Ureter (tissue), 1 donor: ENCODE measurements at regions not wholly inside any gene's neighbourhood (a gene's known extent, or its start where the extent isn't known, plus 50 kb on each side); places are given as distances from the start of the nearest gene placed in this dataset.
"Not testable (repeated sequence)": the region's sequence is repeated elsewhere in the genome, so short reads cannot be mapped to it uniquely, and the experiment has no call there.

ENCODE experiments used
- DNase-seq: peaks from one replicate; pipeline ENCODE4 v3.0.0-alpha.2; 2020; ENCODE audit warnings: low spot score
- donor health status: DM: yes; HTN: yes; CAD: no.

DNA sequence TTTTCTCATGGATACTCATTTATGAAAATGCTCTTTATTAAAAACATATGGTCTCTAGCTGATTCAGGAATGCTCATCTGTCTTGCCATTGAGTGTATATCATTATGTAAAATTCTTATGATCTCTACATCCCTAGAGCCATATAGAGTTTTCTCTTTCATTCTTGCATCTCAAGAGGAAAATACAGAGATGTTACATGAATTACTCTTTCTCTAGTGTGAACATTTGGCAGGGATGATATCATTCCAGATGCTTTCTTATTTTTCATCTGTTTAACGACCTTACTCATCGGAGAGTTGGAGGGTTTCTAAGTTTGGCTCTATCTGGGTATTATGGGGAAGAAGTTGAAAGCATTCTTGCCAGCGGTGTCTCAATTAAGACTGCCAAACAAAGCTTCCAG is 202.9 kb upstream of the SLC7A11 start:
- no peak for DNase-seq

DNA sequence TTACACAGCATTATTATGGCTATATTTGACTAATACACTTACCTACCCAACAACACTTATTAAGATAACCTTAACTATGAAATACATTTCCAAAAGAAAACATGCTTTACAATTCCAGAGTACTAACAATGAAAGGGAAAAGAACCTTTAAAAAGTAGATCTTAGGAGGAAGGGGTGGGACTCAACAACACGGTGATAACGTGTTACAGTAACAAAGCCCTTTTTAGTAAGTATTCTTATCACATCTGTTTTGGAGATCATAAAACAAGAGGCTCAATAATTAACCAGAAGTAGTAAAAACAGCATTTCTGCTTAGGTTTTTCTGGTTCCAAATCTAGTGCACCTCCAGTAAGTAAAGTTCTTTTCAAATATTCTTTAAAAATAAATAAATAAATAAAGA is 202.1 kb upstream of the SLC7A11 start:
- no peak for DNase-seq

DNA sequence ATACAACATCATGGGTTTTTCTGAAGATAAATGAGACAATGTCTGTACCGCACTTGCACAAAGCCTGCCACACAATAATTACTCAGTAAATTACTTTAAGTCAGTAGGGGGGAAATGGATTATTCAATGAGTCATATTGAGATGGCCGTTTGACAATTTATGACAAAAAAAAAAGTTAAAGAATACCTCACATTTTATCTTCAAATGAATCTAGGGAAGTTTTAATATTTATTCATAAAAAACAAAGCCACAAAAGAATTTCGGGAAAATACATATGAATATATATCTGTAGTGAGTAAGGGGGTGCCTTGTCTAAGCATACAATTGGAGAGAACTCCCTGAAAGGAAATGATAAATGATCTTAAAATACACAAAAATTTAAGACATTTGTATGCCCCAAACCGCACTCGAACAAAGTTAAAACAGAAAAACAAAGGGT is 197.0 kb upstream of the SLC7A11 start:
- DNase-seq, result no peak

DNA sequence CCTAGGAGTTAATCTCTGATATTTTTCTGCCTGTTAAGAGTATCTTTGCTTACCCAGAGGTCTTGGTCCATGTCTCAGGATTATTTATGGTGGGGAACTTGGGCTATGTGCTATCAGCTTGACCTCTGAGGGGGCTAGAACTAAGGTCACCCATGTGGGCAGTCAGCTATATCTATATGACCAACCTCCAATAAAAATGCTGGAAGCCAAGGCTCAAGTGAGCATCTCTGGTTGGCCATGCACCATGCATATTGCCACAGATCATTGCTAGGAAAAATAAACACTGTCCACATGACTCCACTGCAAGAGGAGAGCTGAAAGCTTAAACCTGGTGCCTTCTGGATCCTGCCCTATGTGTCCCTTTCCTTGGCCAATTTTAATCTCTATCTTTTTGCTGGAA is 196.5 kb upstream of the SLC7A11 start:
- DNase-seq, result no peak

DNA sequence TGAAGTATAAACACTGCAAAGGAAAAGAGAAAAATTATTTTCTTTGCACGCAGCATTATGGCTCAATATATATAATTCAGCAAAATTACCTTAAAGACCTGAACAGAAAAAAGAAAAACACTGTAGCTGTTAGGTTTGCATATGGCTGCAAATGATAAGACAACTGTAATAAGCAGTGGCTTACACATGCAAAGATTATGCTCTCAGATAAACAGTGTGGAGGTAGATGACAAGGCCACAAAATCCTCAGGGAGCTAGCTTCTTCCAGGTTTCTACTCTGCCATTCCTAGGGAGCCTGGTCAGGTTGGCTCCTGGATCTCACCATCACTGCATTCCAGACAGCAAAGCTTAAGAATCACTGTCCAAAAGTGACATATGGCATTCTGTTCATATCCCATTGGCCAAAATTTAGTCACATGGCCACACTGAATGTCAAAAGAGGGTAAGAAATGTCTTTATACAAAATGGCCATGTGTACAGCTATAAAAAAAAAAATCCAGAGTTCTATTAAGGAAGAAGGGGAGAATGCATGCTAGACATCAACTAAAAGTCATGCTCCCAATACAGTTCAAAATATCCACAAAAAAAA is 195.2 kb upstream of the SLC7A11 start:
- no peak for DNase-seq

DNA sequence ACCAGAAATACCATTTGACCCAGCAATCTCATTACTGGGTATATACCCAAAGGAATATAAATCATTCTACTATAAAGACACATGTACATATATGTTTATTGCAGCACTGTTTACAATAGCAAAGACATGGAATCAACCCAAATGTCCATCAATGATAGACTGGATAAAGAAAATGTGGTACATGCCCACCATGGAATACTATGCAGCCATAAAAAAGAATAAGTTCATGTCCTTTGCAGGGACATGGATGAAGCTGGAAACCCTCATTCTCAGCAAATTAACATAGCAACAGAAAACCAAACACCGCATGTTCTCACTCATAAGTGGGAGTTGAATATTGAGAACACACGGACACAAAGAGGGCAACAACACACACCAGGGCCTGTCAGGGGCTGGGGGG is 193.6 kb upstream of the SLC7A11 start:
- not testable (repeated sequence) for DNase-seq

DNA sequence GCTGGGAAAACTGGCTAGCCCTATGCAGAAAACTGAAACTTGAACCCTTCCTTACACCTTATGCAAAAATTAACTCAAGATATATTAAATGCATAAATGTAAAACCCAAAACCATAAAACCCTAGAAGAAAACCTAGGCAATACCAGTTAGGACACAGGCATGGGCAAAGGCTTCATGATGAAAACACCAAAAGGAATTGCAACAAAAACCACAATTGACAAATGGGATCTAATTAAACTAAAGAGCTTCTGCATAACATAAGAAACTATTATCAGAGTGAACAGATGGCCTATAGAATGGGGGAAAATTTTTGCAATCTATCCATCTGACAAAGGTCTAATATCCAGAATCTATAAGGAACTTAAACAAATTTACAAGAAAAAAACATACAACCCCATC is 192.9 kb upstream of the SLC7A11 start:
- DNase-seq, result not testable (repeated sequence)

DNA sequence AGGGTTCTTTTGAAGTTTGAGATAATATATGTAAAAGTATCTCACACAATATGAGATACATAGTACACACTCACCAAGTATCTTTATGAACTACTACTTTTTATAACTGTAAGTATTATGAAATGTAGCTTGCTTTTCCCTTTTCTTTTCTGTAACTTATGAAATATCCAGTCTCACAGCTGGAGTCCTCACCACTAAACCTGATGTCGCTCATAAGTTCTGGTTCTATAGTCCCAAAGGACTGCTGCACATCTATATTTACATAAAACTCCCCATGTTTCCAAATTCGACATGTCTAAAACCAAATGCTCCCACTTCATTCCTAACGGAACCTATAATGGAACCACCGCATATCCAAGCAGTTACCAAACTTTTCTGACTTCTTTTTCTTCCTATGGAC is 186.5 kb upstream of the SLC7A11 start:
- DNase-seq, result no peak

DNA sequence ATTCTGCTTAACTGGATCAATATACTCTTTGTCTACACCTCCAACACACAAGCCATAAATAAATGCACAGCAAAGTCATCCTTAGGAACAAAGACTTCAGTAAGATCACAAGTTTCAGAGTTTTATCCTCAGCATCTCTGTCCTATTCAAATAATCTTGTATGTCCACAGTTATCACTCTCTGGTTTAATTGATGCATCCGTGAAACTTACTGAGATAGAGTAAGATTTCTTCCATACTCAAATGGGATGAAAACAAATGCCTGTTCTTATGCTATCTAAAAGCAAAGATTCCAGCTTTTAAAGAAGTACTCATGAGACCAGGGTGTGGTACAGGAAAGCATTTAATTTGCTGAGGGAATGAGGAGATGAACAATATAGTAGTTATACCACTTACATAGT is 184.6 kb upstream of the SLC7A11 start:
- no peak for DNase-seq

DNA sequence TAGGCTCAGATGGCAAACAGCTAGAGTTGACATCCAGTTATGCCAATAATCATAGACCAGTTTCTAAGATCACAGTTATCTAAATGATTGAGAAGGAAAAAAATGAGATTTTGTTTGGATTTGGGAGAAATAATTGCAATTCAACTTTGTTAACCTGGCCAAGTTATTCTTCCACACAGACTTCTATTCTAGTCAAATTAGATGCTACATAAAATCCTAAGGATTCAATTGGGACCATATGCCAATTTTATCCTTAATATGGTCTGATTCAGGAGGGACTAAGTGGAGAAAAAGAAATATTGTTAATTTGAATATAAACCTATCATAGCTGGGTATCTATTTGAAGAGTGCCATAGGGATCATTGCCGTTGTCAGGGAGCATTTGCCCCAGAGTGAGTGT is 178.3 kb upstream of the SLC7A11 start:
- DNase-seq, result no peak

DNA sequence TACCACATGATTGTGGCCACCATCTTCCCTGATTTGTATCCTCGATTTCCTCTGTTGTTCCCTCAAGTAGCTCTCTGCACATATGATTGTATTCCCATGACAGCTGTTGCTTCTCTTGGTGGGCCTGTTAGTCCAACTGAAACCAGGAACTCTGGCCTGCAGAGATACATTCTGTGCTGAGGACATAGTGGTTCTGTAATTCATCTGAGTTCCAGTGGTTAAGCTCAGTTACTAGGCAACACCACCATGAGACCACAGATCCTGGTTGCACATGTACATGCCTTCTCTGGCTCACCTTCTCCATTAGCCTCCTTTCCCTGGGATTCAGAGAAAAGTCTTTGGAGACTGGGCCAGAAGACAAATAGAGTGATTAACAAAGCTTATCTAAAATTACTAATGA is 172.1 kb upstream of the SLC7A11 start:
- DNase-seq, result no peak

DNA sequence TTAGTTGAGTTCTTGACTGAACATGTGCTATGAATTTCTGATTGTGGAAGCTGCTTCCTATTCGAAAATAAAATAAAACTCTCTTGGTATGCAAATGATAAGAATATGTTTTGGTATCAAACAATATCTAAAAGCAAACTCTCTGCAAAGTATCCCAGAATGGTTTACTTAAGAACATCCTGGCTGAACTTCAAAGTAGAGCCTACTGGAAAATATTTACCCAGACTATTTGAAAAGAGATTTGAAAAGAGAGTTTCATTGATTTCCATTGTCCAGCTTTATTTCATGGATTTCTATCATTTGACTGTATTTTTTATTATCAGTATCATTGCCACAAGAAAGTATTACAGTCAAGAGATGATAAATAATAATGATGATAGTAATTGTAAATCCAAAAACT is 171.1 kb upstream of the SLC7A11 start:
- no peak for DNase-seq

DNA sequence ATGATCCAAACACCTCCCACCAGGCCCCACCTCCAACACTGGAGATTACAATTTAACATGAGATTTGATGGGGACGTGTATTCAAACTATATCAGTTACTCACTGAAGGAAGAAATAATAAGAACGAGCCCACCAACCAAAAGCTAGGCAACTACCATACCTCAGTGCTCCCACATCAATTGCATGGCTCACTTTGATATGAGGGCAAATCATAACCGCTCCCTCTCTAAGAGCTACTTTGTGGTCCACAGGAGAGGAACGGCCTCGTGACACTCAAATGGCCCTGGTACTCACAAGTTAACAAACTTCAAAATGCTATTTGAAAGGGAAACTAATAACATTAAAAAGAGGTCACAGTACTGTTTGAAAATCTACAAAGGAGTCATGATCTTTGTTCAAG is 170.7 kb upstream of the SLC7A11 start:
- DNase-seq, result no peak

DNA sequence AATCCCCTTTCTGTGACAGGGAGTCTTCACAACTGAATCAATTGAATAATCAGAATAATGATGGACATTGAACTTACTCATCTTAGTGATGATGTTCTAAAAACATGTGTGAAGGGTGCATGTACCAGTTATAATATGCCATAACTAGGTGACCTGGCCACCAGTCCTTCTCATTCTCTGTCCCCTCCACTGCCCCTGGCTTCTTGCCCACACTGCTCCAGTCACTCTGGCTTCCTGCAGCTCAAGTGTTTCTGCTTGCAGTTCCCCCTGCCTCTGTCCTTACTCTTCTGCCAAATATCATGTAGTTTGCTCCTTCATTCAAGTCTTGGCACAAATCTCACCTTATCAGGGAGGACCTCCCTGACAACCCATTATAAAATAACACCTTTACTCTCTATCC is 168.1 kb upstream of the SLC7A11 start:
- no peak for DNase-seq

DNA sequence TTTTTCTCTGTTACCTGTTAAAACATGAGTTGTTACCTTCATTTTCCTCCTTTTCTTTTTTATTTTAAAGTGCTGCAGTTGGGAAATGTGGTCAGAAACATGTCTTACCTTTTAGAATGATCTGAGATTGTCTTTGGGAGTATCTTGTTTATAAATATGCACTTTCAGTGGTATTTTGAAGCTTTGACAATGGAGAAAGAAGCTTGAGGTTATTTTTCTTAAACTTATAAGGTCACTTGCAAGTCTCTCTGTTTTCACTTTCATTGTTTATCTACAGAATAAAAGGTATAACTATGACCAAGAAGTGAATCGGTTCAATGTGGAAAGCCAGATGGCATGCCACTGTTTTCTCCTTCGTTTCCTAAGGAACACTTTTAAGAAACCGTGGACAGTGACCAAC is 167.5 kb upstream of the SLC7A11 start:
- DNase-seq, result no peak

DNA sequence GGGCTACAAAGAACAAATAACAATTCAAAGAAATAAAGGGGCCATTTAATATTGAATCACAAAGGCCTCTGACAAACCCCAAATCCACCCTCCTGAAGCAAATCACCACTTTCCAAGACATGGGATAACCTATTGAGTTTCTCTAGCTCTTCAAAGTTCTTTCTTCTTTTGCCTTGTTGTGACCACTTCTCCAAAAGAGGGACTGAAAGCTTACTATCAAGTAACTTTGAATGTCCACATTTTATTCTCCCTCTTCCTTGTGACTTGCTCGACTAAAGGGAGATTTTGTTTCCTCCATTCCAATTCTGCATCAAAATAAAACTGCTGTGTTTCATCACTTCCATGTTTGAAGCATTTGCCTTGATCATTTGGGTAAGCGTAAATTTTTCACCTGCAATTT is 166.6 kb upstream of the SLC7A11 start:
- no peak for DNase-seq

DNA sequence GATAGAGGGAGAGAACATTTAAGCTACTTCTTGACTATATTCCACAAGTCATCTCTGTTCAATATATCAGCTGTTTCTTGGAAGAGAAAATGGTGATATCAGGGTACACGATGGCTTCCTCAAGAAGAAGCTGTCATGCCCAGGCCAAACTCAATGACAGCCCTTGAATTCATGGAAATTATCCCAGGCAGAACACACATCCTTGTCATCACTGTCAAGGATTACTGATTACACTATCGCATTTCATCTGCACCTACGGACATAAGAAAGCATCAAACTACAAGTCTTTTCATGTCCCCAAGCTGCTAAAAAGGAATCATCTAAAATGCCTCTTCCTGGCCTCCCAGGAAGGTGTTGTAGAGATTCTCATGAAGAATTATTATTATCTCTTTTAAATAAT is 165.2 kb upstream of the SLC7A11 start:
- DNase-seq, result no peak

DNA sequence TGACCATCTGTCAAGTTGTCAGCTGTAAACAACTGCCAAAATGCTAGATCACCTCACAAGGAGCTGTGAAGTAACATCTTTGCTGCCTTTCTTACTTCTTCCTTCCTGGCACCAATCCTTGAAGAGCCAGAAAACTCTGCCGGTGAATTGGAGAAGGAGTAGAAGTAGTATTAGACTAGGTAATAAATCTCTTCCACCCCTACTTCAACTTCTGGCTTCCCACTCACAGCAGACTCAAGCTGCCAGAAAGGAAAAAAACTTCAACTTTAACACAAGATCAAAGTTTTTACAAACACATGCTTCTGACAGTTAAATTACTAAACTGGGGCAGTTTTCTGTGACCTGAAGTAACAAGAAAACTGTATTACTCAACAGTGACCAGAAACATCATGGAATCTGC is 164.7 kb upstream of the SLC7A11 start:
- no peak for DNase-seq

DNA sequence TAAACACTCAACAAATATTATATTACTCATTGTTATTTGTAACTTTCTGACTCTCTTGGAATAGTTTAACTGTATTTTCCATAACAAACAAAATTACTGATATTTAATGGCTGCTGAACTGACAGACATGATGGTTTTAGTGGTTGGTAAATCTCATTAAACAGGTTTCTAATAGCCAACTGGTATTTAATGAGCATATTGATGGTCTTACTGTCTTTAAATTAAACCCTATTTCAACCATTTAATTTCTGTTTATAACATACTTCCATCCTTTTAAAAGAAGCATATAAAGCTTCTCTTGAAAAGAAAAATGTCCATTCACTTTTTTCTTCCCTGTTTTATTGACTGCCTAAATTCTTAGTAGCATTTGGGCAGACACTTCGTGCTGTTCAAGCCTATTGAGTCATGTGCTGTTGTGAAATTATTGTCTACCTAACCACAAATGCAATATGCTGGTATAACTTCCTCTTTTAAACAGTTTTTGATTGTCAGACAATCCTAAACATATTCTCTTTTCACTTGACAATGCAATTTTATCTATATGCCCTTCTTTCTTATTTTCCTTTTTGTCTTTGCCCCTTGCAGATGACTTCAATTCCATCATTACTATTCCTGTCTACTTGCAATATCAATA is 163.9 kb upstream of the SLC7A11 start:
- no peak for DNase-seq

DNA sequence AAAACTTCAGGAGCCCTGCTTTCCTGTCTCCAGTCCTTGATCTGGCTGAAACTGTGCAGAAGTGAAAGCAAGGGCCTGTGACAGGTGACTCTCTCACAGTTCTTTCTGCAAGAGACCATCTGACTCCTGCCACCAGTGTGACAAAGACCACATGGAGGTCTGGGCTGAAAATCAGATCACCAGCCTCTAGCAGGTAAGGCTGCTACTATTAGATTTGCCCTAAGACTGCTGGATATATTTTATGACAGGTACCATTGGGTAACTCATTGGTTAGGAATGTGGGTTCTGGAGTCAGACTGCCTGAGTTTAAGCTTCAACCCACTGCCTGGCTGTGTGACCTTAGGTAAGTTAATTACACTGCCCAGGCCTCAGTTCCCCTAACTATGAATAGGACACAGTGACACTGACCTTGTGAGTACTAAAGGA is 163.3 kb upstream of the SLC7A11 start:
- DNase-seq, result no peak

DNA sequence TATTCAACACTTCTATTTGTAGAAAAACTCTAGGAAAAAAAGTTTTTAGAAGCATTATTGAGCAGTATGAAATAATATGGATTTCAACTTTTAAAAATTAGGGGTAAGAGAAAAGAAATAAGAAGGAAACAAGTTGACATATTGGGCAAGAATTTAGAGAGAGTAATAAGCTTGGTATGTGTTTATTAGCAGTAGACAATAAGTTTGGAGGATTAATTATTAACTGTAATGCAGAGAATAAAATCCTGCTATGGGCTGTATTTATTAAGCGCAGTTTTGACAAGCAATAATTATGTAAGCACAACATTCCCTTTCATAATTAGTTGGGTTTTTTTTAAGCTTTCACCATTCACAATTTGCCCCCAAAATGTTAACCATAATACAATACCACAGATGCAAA is 162.7 kb upstream of the SLC7A11 start:
- no peak for DNase-seq

DNA sequence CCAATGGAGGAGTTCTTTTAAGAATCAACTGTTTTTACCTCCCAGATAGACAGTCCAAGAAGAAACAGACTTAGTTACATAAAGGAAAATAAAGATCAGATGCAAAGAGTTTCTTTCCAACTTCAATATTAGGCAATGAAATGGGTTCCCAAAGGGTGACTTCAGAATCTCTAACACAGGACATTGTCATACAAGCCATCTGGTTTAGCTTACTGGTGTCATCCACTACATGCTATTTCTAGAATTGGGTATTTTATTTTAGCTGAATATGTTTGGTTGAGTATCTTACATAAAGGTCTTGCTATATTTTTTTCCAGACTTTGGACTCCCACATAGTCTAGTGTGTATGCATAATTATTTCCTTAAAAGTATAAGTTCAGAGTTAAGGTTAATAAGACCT is 162.1 kb upstream of the SLC7A11 start:
- no peak for DNase-seq

DNA sequence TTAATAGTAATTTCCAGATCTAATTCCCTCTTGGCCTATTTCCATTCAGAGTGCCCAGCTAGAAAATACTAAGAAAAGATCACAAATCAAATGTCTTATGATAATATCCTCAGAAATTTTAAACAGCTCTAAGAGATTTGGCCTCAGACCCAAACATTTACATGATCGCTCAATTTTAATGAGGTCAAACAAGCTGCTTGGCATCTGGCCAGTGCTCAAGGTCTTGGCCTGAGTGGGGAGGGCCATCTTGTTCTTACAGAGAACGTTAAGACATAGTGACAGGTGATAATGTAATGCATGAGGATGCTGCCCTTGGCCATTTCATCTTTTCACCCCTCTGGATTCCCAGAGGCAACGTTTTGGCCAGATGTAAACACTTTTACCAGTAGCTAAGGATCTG is 159.2 kb upstream of the SLC7A11 start:
- DNase-seq, result peak; percentile 45

DNA sequence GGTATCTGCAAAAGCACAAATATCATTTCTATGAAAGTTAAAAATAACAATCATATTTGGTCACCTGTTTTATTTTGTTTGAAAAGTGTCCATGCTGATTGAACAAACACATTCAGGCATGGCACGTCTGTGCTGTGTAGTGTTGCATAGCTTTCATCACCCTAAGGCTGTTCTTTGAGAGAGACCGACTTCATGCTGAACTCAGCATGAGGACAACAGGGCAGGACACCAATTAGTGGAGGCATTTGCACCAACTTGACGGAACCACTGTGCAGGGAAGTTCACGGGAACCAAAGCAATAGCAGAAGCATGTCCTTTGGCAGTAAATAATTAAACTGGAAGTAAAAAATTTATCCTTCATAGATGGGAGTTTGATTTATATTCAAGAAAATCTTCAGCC is 158.4 kb upstream of the SLC7A11 start:
- DNase-seq, result no peak
